HepG2 (cell line): ENCODE measurements at regions not wholly inside any gene's neighbourhood (a gene's known extent, or its start where the extent isn't known, plus 50 kb on each side); places are given as distances from the start of the nearest gene placed in this dataset.

Source experiments
- ATAC-seq: fragments of 200-7000 bp; cut with Tn5 transposase; 3 replicates; pipeline ENCODE4 v1.9.1; 2020; ENCODE audit warnings: mild to moderate bottlenecking, moderate library complexity
- BruUV-seq: library from RNA; stranded (reverse); fragments of 400-500 nt; replicated peaks from 2 replicates; lab custom pipeline; 2021; lab: Mats Ljungman, UMichigan
- CTCF ChIA-PET: fragments of 300-600 bp; formaldehyde crosslinking; extraction: SDS; loops from one replicate; lab custom pipeline; 2021; ENCODE audit warnings: low total read pairs, inconsistent platforms, low intra/inter-chr PET ratio; lab: Yijun Ruan, JAX
- POLR2A ChIA-PET: fragments of 350-600 bp; sonication (Branson Sonifier 250); formaldehyde crosslinking; loops from one replicate; lab custom pipeline; 2020; ENCODE audit warnings: antibody characterized with exemption, inconsistent platforms; lab: Yijun Ruan, JAX
- DNase-seq: peaks from one replicate; pipeline ENCODE4 v3.0.0-alpha.2; 2015; ENCODE audit warnings: low spot score
- FAIRE-seq: peaks from 3 replicates; lab custom pipeline; 2011; peaks lifted over from hg19 to GRCh38; lab: Jason Lieb, UNC
- H2AFZ ChIP-seq: one replicate; pipeline ENCODE4 v1.6.1; 2011; ENCODE audit warnings: low read length, inconsistent platforms
- H3K27ac ChIP-seq: fragments of 300-600 bp; 3 replicates; pipeline ENCODE4 v1.8.0; 2011; ENCODE audit warnings: mixed run types, mild to moderate bottlenecking, mixed read lengths, low read length, inconsistent platforms; ENCODE audit not compliant: insufficient read depth; ENCODE audit errors: extremely low read length
- H3K27me3 ChIP-seq, 2 experiments: fragments of 200-600 bp in 1 of 2; 2 replicates in 1 of 2; 3 replicates in 1 of 2; pipeline versions ENCODE4 v1.6.0 to v1.8.0; 2011; ENCODE audit warnings: low read length in 2 of 2, mild to moderate bottlenecking in 2 of 2, moderate library complexity in 2 of 2, inconsistent platforms in 1 of 2; ENCODE audit not compliant: insufficient read depth in 2 of 2, control insufficient read depth in 1 of 2
- H3K36me3 ChIP-seq, 2 experiments: fragments of 200-600 bp in 1 of 2; replicated peaks in 1 of 2; 2 replicates in 1 of 2; 3 replicates in 1 of 2; pipeline versions ENCODE4 v1.5.1 to v1.8.0; 2011; ENCODE audit warnings: low read length in 2 of 2, inconsistent platforms in 1 of 2; ENCODE audit not compliant: insufficient read depth in 2 of 2, control insufficient read depth in 1 of 2
- H3K4me1 ChIP-seq: 2 replicates; pipeline ENCODE4 v1.5.1; 2012; ENCODE audit warnings: low read length, inconsistent platforms; ENCODE audit not compliant: insufficient read depth
- H3K4me2 ChIP-seq: 2 replicates; pipeline ENCODE4 v1.6.0; 2011; ENCODE audit warnings: low read depth, low read length, inconsistent platforms
- H3K4me3 ChIP-seq, 3 experiments: fragments of 200-600 bp in 1 of 3; sonication (generic), shearing (Covaris generic) in 1 of 3; replicated peaks in 1 of 3; 2 replicates each; pipeline ENCODE4 v1.5.1; 2011 to 2016; ENCODE audit warnings: low read length in 3 of 3, inconsistent platforms in 2 of 3, low read depth in 2 of 3, mild to moderate bottlenecking in 2 of 3, control low read depth in 1 of 3, mixed read lengths in 1 of 3; ENCODE audit not compliant: insufficient read depth in 1 of 3
- H3K79me2 ChIP-seq: one replicate; pipeline ENCODE4 v1.6.1; 2011; ENCODE audit warnings: low read length, inconsistent platforms; ENCODE audit not compliant: insufficient read depth
- H3K9ac ChIP-seq: 2 replicates; pipeline ENCODE4 v1.6.0; 2011; ENCODE audit warnings: mild to moderate bottlenecking, low read depth, low read length, inconsistent platforms; ENCODE audit not compliant: insufficient read depth
- H3K9me3 ChIP-seq: 2 replicates; pipeline ENCODE4 v1.5.1; 2012; ENCODE audit warnings: mild to moderate bottlenecking, low read length
- H4K20me1 ChIP-seq: 2 replicates; pipeline ENCODE4 v1.6.0; 2011; ENCODE audit warnings: inconsistent platforms, mild to moderate bottlenecking, low read length, moderate library complexity; ENCODE audit not compliant: insufficient read depth
- ARNTL ChIP-seq: sonication (generic); formaldehyde crosslinking; IDR thresholded peaks from 2 replicates; pipeline ENCODE4 v1.4.0; 2020; ENCODE audit warnings: mild to moderate bottlenecking, missing genetic modification reagents
- BCLAF1 ChIP-seq: fragments of 450-650 bp; IDR thresholded peaks from 2 replicates; pipeline ENCODE4 v1.6.1; 2017; ENCODE audit warnings: mild to moderate bottlenecking
- KLF6 ChIP-seq: IDR thresholded peaks from 2 replicates; pipeline ENCODE4 v1.8.0; 2016; ENCODE audit warnings: missing biosample characterization, missing genetic modification reagents
- MYC ChIP-seq: sonication (generic); formaldehyde crosslinking; IDR thresholded peaks from 2 replicates; pipeline ENCODE4 v1.9.0; 2021; ENCODE audit warnings: missing genetic modification reagents, borderline replicate concordance
- NR2F6 ChIP-seq, 2 experiments: IDR thresholded peaks; 2 replicates each; pipeline ENCODE4 v1.6.1; 2016; ENCODE audit warnings: antibody characterized with exemption in 1 of 2, mild to moderate bottlenecking in 1 of 2
- ZC3H13 ChIP-seq: sonication (generic); formaldehyde crosslinking; IDR thresholded peaks from 2 replicates; pipeline ENCODE4 v1.8.1; 2023; ENCODE audit warnings: mild to moderate bottlenecking, missing genetic modification reagents, moderate library complexity
- WGBS: methylation state at CpG from one replicate; pipeline ENCODE4 v1.1.6; 2017; ENCODE audit warnings: low lambda C conversion rate; 5-methylcytosine and 5-hydroxymethylcytosine counted together
- in situ Hi-C: cut with HindIII; loops from 2 replicates; pipeline ENCODE4 v1.10.0; 2017; ENCODE audit warnings: low pct_unique_long_range_greater_than_20kb; ENCODE audit not compliant: extremely low pct_ligation_motif_present
- intact Hi-C: fragments of 100-400 bp; cut with micrococcal nuclease; formaldehyde crosslinking; loops from one replicate; pipeline ENCODE4 v1.10.0; 2022; ENCODE audit not compliant: unreplicated experiment

GRCh38 chr14:49105512-49105911 is 480.7 kb downstream of the RPS29 start (continued):
- TF ChIP-seq MYC (CRISPR knock-in tag) (no peak), KLF6 (no peak), ARNTL (CRISPR knock-in tag) (no peak), BCLAF1 (no peak)

- no peak for ATAC-seq
- H3K27ac ChIP-seq, result no peak overlapping the region
- no peak for DNase-seq
- TF ChIP-seq NR2F6 (IDR thresholded peaks at IDR 0.05) (no peak), NR2F6 (CRISPR knock-in tag; IDR thresholded peaks at IDR 0.05) (no peak), ZC3H13 (CRISPR knock-in tag) (no peak)
- TF ChIP-seq, all 625 proteins: peak for 0
- Histone ChIP-seq H2AFZ (no peak overlapping the region), H3K4me3 (no peak overlapping the region), H3K9ac (no peak overlapping the region), H4K20me1 (no peaks in the 10 kb centered on the region), H3K4me2 (no peak overlapping the region), H3K79me2 (no peaks in the 10 kb centered on the region), H3K27me3 (no peaks in the 10 kb centered on the region), H3K4me1 (no peaks in the 10 kb centered on the region), H3K9me3 (no peaks in the 10 kb centered on the region), H3K36me3 (no peaks in the 10 kb centered on the region)
- intact Hi-C loops, result no loop called here
- no peak for FAIRE-seq
- WGBS, result 0% methylated on average over 1 of the region's 1 CpG
- in situ Hi-C loops, result no loop called here
- ChIA-PET CTCF (no interaction called here), POLR2A (no interaction called here)
- no TSS peak for BruUV-seq
These were observed 493.8 kb downstream of the RPS29 start for GRCh38 chr14:49092345-49092744.
